Stomach (tissue), 8 donors: ENCODE measurements at regions not wholly inside any gene's neighbourhood (a gene's known extent, or its start where the extent isn't known, plus 50 kb on each side); places are given as distances from the start of the nearest gene placed in this dataset.
"Not testable (repeated sequence)": the region's sequence is repeated elsewhere in the genome, so short reads cannot be mapped to it uniquely, and the experiment has no call there.

Source experiments
- DNase-seq, 2 donors: peaks; one replicate each; pipeline versions ENCODE4 v3.0.0 to v3.0.0-alpha.2; 2013 to 2019
- H3K27ac ChIP-seq, 5 donors: fragments of 200-600 bp in 4 of 5; sonication (generic) in 4 of 5; one replicate each; pipeline ENCODE4 v1.5.1; 2013 to 2019; ENCODE audit warnings: mild to moderate bottlenecking in 1 of 5, moderate library complexity in 1 of 5
- H3K27me3 ChIP-seq, 3 donors: fragments of 200-600 bp; sonication (generic); one replicate each; pipeline ENCODE4 v1.5.1; 2017 to 2019; ENCODE audit warnings: mixed run types in 1 of 3
- H3K36me3 ChIP-seq, 4 donors: fragments of 200-600 bp; sonication (generic); 1 replicate in 3 of 4; 2 replicates in 1 of 4; pipeline ENCODE4 v1.5.1; 2016 to 2019
- H3K4me1 ChIP-seq, 4 donors: fragments of 200-600 bp; sonication (generic); one replicate each; pipeline ENCODE4 v1.5.1; 2016 to 2019
- H3K4me3 ChIP-seq, 4 donors: fragments of 200-600 bp; sonication (generic) in 3 of 4; one replicate each; pipeline ENCODE4 v1.5.1; 2016 to 2019; ENCODE audit warnings: mild to moderate bottlenecking in 1 of 4
- H3K9me3 ChIP-seq, 4 donors: fragments of 200-600 bp; sonication (generic); one replicate each; pipeline ENCODE4 v1.5.1; 2016 to 2019
- CTCF ChIP-seq, 7 experiments: fragments of 450-650 bp in 4 of 7; fragments of 200-600 bp in 3 of 7; sonication (generic) in 3 of 7; IDR thresholded peaks; one replicate each; pipeline ENCODE4 v1.5.1; 2016 to 2019; ENCODE audit warnings: antibody characterized with exemption in 7 of 7, control low read depth in 2 of 7, mild to moderate bottlenecking in 1 of 7
- EP300 ChIP-seq: sonication (generic); formaldehyde crosslinking; IDR thresholded peaks from one replicate; pipeline ENCODE4 v1.6.1; 2017; ENCODE audit warnings: antibody characterized with exemption
- POLR2A ChIP-seq, 4 donors: fragments of 450-650 bp; IDR thresholded peaks; one replicate each; pipeline ENCODE4 v1.6.1; 2016; ENCODE audit warnings: antibody characterized with exemption in 4 of 4, control low read depth in 2 of 4, mild to moderate bottlenecking in 1 of 4, moderate library complexity in 1 of 4
- POLR2AphosphoS5 ChIP-seq, 3 donors: sonication (generic); formaldehyde crosslinking; IDR thresholded peaks; one replicate each; pipeline ENCODE4 v1.6.1; 2016; ENCODE audit warnings: antibody characterized with exemption in 3 of 3
- WGBS, 5 donors: extraction: QIAGEN DNeasy Blood & Tissue Kit in 3 of 5; methylation state at CpG; one replicate each; pipeline versions ENCODE4 v1.1.5 to v1.1.7; 2013 to 2018; 5-methylcytosine and 5-hydroxymethylcytosine counted together
- intact Hi-C: fragments of 100-400 bp; cut with DNase I; formaldehyde crosslinking; loops from one replicate; pipeline ENCODE4 v1.15.1; 2023; ENCODE audit warnings: low total_unique reads
- donor health status: healthy with polysubstance abuse.
- donor health status: Bipolar disorder and iron deficiency.
- donor health status: healthy.

- Histone ChIP-seq H3K27me3 (no peaks in the 10 kb centered on the region), H3K9me3 (peaks cover 0 to 2% (median 0%) of the 10 kb centered on the region in 4 donors), H3K4me3 (no peak overlapping the region), H3K4me1 (peaks cover 0 to 12% (median 5%) of the 10 kb centered on the region in 4 donors), H3K27ac (no peak overlapping the region), H3K36me3 (no peaks in the 10 kb centered on the region)
- DNase-seq, result no peak
- 72 to 76% (median 74%) methylated on average over 12 of the region's 12 CpGs for WGBS, 5 donors
- TF ChIP-seq POLR2AphosphoS5 (IDR thresholded peaks at IDR 0.05), result no peak
- TF ChIP-seq EP300, result no peak
- TF ChIP-seq POLR2A (IDR thresholded peaks at IDR 0.05), result no peak
- TF ChIP-seq CTCF (IDR thresholded peaks at IDR 0.05), result no peak
- intact Hi-C loops, result no loop called here
These were observed 619.0 kb downstream of the DOK5 start for GRCh38 chr20:55094353-55094861.

- H3K4me1 ChIP-seq, result no peaks in the 10 kb centered on the region
- no peaks in the 10 kb centered on the region for H3K27me3 ChIP-seq
- H3K4me3 ChIP-seq, result no peak overlapping the region
- WGBS, 5 donors, result 50 to 63% (median 56%) methylated on average over 4 of the region's 4 CpGs
- DNase-seq, result no peak
- no peak overlapping the region for H3K27ac ChIP-seq
- peaks cover 0 to 2% (median 0%) of the 10 kb centered on the region in 4 donors for H3K9me3 ChIP-seq
- no peaks in the 10 kb centered on the region for H3K36me3 ChIP-seq
- intact Hi-C loops, result no loop called here
- no peak for TF ChIP-seq POLR2A (IDR thresholded peaks at IDR 0.05)
- no peak for TF ChIP-seq POLR2AphosphoS5 (IDR thresholded peaks at IDR 0.05)
- no peak for TF ChIP-seq EP300
- TF ChIP-seq CTCF (IDR thresholded peaks at IDR 0.05), result no peak
These were observed 614.9 kb downstream of the DOK5 start for GRCh38 chr20:55090286-55090685.

- no peak for TF ChIP-seq POLR2A (IDR thresholded peaks at IDR 0.05)
- TF ChIP-seq CTCF (IDR thresholded peaks at IDR 0.05), result no peak
- no peak for TF ChIP-seq EP300
- TF ChIP-seq POLR2AphosphoS5 (IDR thresholded peaks at IDR 0.05), result no peak
- 67 to 91% (median 84%) methylated on average over 1 of the region's 1 CpG for whole genome bisulfite sequencing, 5 donors
- intact Hi-C loops, result no loop called here
These were observed 611.0 kb downstream of the DOK5 start for GRCh38 chr20:55086421-55086820.

GRCh38 chr20:55079917-55080316 lies 604.5 kb downstream of the DOK5 start:
- TF ChIP-seq EP300 (no peak), POLR2A (IDR thresholded peaks at IDR 0.05) (no peak), CTCF (IDR thresholded peaks at IDR 0.05) (no peak), POLR2AphosphoS5 (IDR thresholded peaks at IDR 0.05) (no peak)
- DNase-seq, result no peak
- 75 to 90% (median 83%) methylated on average over 3 to 4 of the region's 4 CpGs for WGBS, 5 donors

More at GRCh38 chr20:55086421-55086820, 611.0 kb downstream of the DOK5 start:
- Histone ChIP-seq H3K27ac (no peak overlapping the region), H3K4me3 (no peak overlapping the region), H3K27me3 (no peaks in the 10 kb centered on the region), H3K9me3 (no peaks in the 10 kb centered on the region), H3K4me1 (no peaks in the 10 kb centered on the region), H3K36me3 (no peaks in the 10 kb centered on the region)
- DNase-seq, result no peak

GRCh38 chr20:55074266-55074840 lies 599.0 kb downstream of the DOK5 start:
- H3K27me3 ChIP-seq, H3K9me3 ChIP-seq, intact Hi-C loops, H3K27ac ChIP-seq, DNase-seq, H3K4me1 ChIP-seq, H3K4me3 ChIP-seq, H3K36me3 ChIP-seq: not testable (repeated sequence)
- 93 to 95% (median 94%) methylated on average over 18 to 19 of the region's 19 CpGs for WGBS, 5 donors

More at GRCh38 chr20:55079917-55080316, 604.5 kb downstream of the DOK5 start:
- intact Hi-C loops, result no loop called here
- Histone ChIP-seq H3K4me3 (no peak overlapping the region), H3K27me3 (no peaks in the 10 kb centered on the region), H3K4me1 (no peaks in the 10 kb centered on the region), H3K9me3 (peaks cover 0 to 5% (median 0%) of the 10 kb centered on the region in 4 donors), H3K36me3 (no peaks in the 10 kb centered on the region), H3K27ac (no peak overlapping the region)
